ENCODE measurements at regions not wholly inside any gene's neighbourhood (a gene's known extent, or its start where the extent isn't known, plus 50 kb on each side); places are given as distances from the start of the nearest gene placed in this dataset.

DNA sequence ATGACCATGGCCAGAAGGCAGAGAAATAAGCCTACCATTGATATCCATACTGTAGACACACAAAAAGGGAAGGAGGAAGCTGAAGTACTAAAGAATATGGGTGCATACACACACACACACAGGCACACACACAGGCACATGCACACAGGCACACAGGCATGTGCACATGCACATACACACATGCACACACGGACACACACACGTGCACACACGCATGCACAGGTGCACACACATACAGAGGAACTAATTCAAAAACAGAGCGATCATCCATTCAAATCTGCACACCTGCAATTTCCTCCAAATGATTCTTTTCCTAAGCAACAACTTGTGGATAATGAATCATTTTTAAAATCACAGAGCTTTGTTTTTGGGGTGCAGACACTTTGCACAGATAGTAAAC lies 166.7 kb upstream of the ADARB2 start:
- DNase-seq: no peak

DNA sequence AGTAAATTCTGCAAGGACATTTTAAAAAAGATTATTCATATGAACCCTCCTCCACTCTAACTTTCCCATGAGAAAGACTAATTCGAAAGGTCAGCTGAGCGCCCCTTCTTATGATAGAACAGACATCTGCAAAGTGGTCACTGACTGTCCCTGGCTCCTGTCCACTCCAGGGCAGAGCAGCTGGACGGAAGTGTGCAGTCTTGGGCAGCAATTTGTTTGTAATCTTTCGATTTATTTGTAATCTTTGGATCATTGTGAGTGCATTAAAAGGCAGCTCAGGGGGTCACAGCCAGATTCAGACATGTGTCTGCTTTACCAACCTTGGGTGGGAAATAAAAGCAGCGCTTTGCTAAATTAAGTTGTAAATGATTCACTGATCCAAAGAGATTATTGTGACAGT lies 158.8 kb upstream of the ADARB2 start:
- no peak for DNase-seq

DNA sequence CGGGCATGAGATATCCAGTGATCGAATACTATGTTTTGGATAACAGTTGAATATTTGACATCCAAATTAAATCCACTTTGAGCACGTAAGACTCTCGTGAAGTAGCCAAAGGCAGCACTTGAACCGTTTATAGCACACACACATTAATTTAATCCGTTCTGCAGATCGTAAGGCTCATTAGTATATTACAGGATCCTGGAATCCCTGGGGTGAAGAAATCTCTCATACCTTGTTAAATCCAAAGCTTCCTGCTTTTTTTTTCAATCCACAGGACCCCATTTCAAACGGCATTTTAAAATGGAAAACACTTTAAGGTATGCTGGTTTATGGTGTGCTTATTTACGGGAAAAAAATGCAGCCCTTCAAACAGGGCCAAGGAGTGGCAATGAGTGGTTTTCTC lies 158.4 kb upstream of the ADARB2 start:
- no peak for DNase-seq

DNA sequence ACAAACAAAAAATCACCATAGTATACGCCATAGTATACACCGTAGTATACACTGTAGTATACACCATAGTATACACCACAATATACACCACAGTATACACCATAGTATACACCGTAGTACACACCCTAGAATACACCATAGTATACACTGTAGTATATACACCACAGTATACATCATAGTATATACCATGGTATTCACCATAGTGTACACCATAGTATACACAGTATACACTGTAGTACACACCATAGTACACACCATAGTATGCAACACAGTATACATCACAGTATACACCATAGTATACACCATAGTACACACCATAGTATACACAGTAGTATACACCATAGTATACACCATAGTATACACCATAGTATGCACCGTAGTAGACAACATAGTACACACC lies 157.6 kb upstream of the ADARB2 start:
- DNase-seq: no peak

DNA sequence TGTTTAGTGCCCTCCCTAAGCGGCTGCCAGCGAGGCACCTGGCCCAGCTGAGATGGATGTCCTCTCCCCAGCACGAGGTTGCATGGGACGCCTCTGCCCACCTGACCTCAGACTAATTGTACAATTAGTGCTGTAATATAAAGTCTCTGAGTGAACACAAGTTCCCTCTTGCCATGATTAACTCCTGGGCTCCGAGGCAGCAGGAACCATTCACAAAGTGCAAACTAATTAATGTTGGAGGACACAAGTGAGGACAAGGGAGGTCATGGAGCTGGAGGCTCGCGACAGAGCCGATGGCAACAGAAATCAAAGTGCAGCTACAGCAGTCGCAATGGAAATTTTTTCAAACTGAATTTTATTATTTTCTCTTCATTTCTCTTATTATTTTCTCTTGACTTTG lies 156.6 kb upstream of the ADARB2 start:
- DNase-seq: no peak

DNA sequence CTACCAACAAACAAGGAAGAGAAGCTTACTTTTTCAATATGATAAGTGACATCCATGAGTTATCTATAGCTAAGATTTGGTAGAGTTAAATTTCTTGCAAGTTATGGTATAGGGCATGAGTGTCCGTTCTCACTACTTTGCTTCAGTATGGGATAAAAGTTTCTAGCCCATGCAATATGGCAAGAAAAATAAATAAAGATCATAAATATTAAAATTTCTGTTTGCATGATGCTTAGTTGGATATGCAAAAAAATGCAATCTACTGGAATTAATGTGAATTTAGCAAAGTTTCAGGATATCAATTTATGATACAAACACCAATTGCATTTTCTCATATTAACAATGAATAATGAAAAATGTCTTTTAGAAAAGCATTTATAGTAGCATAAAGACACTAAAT lies 148.7 kb upstream of the ADARB2 start:
- no peak for DNase-seq

DNA sequence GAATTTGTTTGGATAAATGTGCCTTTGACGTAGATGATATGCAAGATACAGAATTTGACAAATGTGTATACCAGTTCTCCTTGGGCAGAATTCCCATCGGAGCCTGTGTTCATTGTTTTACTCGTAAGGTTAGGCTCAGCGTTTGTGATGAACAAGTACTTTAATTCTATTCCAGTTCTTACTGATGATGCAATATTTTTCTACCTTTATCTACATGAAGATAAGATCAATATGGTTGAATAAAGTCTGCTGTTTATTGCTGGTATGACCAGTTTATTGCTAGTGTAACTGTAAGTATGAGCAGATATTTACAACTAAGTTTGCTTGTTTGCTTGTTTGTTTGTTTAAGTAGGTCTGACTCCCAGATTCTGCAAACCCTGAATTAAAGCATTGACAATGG lies 145.4 kb upstream of the ADARB2 start:
- no peak for DNase-seq

DNA sequence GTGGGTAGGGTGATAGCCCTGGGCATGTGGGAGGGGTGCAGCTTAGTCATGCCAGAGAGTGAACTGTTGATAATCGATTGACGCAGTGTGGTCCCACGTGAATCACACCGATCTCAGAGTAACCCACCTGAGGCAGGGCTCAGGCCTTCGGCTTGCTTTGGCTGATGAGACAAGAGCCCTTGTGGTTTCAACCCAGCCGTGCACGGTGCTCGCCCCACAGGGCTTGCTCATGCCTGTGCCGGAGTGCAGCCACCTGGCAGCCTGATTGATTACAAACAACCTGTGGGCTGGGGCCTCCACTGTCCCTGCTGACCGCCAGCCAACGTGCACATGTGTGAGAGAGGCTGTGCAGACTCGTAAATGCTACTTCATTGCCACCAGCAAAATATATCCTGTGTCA lies 144.9 kb upstream of the ADARB2 start:
- no peak for DNase-seq

DNA sequence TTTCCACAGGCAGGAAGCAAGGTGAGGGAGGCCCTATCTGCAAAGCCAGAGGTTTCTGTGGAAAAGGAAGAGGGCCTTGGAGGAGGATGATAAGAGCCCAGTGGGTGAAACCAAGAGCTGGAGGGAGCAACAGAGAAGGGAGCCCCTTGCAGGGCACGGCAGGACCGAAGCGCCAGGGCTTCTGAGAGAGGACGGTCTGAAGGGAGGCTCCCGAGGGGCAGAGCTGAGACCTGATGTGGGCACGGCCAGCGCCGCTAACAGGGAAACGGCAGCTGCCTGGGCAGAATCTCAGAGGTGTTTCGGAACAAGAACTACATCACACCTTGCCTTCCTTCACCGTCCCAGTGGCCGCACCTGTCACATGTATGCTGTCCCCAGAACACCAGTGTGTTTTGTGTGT lies 144.3 kb upstream of the ADARB2 start:
- DNase-seq: no peak

DNA sequence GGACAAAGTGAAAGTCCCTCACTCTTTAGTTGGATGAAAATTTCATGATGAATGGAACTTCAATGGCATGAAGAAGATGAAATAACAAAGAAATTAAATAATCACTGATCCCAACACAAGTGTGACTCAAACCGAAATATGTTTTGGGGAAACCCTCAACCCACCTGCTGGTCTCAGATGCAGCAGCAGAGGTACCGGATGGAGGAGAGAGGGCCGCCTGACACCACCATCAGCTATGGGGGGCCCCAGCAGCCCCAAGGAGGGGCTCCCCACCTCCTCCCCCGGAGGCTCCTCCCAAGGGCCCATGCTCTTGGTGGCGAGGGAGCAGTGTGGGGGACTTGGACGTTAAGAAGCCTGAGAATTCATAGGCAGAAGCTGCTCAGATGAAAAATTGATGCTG lies 137.2 kb upstream of the ADARB2 start:
- no peak for DNase-seq

DNA sequence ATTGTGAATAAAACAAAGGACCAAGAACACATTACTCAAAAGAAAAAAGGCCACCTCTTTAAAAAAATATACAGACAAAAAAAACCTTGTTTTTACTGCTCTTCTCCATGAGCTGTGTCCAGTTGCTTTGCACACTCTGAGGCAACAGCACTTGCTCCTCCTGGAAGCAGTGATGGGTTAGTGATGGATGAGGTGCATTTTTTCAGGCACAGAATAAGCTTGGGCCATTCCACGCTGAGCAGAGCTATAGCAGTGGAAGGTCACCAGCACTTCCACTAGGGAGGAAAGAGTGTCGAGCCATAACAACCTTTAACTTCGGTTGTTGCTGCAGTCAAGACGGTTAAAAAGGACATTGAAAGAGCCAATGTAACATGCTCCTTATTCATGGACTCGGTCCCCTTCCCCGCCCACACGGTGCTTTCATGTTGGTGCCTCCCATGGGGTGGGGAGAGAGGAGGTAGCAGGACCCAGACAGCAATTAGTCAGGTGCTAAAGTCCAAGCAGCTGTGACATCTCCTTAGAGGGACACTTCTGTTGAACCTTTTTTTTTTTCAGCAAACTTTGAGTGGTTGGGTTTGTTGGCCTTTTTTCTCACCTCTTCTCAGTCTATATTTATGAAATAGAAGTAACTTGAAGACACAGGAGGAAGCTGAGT lies 136.5 kb upstream of the ADARB2 start:
- DNase-seq: no peak

DNA sequence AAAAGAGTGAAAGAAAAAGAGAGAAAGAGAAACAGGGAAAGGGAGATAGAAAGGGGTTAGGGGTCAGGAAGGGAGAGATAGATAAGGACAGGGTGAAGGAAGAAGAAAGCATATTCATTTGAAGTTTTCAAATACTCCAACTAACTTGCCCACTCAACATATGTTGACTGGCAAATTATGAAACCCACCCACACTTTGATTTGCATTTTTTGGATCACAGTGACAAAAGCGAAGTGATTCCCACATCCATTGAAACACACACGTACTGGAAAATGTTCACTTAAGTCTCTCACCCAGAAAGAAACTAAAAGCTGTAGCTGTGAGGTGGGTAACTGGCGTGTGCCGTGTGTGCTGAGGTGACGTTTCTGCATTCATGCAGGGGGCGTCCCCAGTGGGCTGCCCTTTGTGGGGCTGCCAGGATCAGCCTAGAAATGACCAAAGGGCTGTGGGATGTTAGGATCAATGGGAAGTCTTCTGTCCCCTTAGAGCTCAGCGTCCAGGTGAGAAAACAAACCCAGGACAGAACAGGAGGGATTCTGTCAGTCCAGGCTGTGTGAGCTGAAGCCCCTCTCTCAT lies 134.9 kb upstream of the ADARB2 start:
- no peak for DNase-seq

DNA sequence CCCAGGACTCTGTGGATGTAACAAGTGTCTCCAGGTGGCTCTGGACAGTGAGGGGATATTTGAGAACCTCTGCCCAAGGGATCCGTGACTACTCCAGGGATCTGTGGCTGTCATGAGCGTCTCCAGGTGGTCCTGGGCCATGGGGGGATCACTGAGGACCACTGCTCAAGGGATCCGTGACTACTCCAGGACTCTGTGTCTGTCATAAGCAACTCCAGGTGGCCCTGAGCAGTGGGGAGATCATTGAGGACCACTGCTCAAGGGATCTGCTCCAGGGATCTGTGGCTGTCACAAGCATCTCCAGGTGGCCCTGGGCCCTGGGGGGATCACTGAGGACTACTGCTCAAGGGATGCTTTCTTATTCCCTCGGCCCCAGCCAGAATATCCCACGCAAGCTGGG lies 133.2 kb upstream of the ADARB2 start:
- DNase-seq: no peak

DNA sequence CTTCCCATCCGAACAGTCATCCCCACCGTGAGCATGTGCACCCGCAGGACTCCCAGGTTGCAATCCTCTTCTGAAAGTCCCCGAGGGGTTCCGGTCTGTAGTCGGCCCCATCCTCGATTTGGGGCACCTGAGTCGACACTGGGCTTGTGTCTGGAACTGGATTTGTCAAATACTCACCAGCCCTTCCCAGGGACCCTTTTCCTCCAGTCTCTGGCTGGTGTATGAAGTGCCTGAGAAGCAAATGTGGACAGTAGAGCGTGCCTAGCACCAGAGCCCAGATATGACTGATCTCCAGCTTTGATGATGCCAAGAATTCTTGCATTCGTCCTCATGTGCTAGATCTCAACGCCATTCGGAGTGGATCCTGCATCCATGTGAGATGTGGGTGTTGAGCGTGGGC lies 132.5 kb upstream of the ADARB2 start:
- DNase-seq: no peak

DNA sequence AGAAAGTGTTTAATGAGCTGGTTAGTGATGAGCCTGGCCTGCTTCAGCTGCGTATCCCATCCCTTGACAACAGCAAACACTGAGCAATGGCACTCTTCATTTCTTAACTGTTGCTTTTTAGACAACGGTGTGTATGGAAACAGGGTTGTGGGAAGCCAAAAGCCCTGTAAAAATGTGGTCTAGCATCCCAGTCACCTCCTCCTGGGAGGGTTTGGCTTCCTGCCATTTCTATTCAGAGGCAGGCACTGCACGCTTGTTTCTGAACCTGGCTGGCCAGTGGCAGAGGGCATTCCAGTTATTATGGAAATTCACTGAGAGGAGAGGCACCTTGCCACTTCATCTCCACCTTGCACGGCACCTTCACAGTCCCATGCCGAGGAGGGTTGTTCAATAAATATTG lies 123.0 kb upstream of the ADARB2 start:
- no peak for DNase-seq

DNA sequence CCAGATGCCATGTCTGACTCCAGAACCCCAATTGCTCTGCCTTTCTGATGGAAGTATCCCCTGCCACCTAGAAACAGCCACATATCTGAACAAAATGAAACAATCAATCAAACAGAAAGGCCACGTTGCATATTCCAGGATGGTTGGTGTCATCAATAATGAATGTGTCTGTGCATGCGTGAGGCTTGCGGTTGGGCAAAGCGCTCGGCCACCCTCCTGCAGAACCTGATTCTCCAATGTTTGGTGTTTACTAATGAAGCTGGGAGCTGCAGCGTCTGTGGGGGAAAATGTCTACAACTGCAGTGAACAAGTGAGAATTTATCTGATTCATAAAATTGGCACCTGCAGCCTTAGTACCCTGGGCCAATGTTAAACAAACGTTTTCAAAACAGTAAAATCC lies 121.2 kb upstream of the ADARB2 start:
- no peak for DNase-seq

DNA sequence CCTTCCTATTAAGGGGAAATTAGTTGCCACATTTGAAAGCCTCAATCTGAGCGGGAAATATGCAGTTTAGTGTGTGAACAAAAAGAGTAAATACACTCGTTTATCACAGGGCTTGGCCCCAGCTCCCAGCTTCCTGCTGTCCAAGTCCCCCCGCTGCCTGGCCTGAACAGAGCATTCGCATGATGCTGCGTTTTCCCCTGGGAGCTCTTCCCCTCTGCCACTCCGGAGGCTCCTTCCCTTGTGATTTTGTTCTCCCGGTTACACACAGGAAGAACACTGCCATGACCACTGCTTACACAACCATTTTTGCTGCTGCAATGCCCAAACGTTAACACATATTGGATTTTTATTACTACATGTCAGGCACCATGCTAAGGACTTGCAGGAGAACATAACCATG lies 120.7 kb upstream of the ADARB2 start:
- DNase-seq: no peak

DNA sequence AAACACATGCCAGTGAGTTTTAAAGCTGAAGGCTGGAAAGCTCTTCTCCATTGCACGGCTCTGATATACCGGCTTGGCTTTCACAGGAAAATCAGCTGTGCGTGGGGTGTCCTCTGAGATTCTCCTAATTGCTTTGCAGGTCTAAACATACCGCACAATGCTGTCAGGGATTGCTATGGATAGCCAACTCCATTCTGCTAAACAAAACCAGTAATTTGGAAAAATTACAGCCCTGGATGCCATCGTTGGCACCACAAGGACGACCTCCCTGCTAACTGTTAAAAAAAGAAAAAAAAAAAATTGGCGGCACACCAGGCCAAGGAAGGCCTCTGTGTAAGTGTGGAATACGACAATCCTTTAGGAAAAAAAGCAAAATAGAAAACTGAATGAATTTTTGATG lies 118.6 kb upstream of the ADARB2 start:
- DNase-seq: no peak

DNA sequence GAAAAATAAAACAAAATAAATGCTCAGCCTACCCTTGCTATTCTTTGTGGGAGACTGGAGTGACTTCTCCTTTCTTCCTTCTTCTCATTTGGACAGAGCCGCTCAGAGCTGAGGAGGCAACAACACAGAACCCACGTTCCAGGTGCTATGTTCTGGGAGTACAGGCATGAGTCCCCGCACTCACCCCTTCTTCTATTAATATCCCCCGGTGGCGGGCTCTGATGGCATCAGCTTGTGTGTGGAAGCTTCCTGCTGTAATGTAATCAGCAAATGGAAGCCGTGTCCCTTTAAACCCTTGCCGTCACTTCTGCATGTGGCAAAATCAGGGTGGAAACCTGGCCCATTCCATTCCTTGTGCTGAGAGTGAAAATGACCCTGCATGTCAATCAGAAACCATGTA lies 116.9 kb upstream of the ADARB2 start:
- no peak for DNase-seq

DNA sequence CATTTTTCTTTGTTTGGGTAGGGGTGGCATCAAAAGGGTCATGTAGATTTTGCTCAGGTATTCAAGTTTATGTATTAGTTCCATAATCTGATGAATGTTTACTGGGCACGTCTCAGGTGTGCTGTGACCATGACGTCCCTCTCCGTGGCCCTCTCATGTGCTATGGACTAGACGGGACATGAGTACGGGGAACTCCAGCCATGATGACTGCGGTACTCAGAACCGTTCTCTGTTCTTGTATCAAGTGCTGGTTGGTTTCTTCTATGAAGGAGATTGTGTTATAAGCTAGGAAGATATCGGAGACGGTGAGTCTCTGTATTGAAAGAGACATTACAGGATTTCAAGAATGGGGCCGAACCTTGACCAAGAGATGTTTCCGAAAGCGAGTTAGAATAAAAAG lies 116.5 kb upstream of the ADARB2 start:
- DNase-seq: no peak

DNA sequence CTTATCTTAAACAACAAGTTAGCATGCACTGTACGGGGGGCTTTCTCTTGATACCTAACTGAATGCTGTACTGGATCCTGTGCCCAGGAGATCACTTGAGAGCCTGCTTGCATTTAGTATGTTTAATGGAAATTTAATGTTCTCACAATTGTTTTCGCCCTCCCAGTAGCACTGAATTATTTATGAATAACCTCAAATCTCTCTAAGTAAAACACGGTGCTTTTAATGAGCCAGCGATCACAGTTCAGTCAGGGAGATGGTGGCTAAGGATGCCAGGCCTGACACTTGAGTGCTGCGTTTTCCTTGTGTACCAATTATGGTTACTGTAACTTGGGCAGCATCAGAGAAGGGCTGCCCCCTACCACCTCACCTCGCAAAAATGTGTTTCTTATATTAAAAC lies 115.5 kb upstream of the ADARB2 start:
- DNase-seq: no peak

DNA sequence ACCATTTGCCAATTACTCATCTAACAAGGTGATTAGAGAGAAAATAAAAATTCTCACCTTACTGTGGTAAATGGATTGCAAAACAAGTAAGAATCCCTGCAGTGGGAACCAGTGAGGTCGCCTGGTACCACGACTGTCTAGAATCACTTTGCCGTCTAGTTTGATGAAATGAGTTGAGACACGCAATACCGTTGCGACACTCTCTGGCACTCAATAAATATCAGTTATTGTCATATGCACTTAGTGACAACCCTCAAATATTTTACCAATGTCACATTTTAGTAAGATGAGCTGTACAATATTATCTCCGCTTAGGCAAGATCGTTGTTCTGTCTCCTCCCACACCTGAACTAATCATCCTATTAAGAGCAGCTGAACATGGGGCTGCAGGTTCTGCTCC lies 114.4 kb upstream of the ADARB2 start:
- no peak for DNase-seq

DNA sequence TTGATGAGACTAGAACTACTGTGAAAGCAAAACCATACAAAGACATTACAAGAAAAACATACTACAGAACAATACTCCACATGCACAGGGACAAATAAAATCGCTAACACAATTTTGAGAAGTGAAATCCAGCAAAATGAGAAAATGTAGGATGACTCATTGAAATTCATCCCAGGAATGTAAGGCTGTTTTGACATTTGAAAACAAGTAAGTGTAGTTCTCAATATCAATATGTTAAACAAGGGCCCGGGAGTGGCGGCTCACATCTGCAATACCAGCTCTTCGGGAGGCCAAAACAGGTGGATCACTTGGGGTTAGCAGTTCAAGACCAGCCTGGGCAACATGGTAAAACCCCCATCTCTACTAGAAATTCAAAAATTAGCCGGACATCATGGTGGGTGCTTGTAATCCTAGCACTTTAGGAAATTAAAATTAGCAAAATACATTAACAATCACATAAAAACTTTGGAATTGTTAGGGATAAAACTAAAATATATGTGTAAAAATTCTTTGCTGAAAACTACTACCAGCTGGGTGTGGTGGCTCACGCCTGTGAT lies 113.7 kb upstream of the ADARB2 start:
- DNase-seq: no peak

DNA sequence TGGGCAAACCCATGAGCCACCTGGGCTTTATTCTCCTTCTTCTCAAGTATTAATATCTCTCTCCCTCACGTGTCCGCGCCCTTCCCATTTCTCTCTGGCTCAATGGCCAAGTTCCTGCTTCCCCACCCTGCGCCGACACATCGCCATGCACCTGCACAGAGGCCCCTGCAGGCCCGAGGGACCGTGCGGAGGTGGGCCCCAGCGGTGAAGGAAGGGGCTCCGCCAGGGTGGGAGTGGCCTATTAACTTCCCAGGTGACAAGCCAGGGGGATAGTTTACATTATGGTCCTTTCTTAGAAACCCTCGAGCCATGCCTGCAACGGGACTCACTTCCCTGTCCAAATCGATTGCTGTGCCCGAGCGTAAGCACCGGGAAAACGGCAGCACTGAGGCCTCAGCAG lies 110.0 kb upstream of the ADARB2 start:
- no peak for DNase-seq

DNA sequence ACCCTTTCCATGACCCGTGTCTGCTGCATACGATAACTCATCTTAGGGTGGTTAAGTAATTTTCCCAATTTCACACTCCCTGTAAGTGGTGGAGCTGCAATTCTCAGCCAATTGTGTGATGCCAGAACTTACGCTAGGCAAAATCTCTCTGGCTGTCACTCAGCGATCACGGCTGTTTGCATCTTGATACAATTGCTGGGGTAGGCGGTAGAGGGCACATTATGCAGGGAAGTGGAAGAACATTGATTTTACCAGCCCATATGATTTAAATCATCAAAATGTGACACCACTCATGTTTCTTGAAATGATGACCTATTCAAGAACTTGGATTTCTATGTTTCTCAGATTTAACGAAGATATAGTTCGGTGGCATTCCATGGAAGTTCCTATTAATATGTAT lies 108.7 kb upstream of the ADARB2 start:
- no peak for DNase-seq

Data from suppressor macrophage treated with lipopolysaccharide for 1 hour (primary cell).